ENCODE measurements at regions not wholly inside any gene's neighbourhood (a gene's known extent, or its start where the extent isn't known, plus 50 kb on each side); places are given as distances from the start of the nearest gene placed in this dataset.

GRCh38 chr4:58261526-58261925 lies 1151.3 kb upstream of the IGFBP7 start (continued):
- TF ChIP-seq MED8 (CRISPR knock-in tag; IDR thresholded peaks at IDR 0.05; ENCODE audit: insufficient replicate concordance) (no peak), ZNF460 (CRISPR knock-in tag; IDR thresholded peaks at IDR 0.05; ENCODE audit: borderline replicate concordance) (no peak), JUN (CRISPR knock-in tag; IDR thresholded peaks at IDR 0.05) (no peak), ZBTB26 (CRISPR knock-in tag; IDR thresholded peaks at IDR 0.05; ENCODE audit: borderline replicate concordance) (no peak), ZFYVE20 (CRISPR knock-in tag; IDR thresholded peaks at IDR 0.05; ENCODE audit: borderline replicate concordance, low read depth) (no peak), ATF2 (CRISPR knock-in tag; IDR thresholded peaks at IDR 0.05) (no peak), PLRG1 (conservative IDR thresholded peaks at IDR 0.05) (no peak), PHF20 (CRISPR knock-in tag; IDR thresholded peaks at IDR 0.05) (no peak), ZNF670 (CRISPR knock-in tag; IDR thresholded peaks at IDR 0.05; ENCODE audit: borderline replicate concordance) (no peak), ZNF251 (CRISPR knock-in tag; IDR thresholded peaks at IDR 0.05) (no peak)
- TF ChIP-seq, protein P1, sequence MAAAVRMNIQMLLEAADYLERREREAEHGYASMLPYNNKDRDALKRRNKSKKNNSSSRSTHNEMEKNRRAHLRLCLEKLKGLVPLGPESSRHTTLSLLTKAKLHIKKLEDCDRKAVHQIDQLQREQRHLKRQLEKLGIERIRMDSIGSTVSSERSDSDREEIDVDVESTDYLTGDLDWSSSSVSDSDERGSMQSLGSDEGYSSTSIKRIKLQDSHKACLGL (CRISPR knock-in tag; IDR thresholded peaks at IDR 0.05): no peak
- TF ChIP-seq, protein P2, sequence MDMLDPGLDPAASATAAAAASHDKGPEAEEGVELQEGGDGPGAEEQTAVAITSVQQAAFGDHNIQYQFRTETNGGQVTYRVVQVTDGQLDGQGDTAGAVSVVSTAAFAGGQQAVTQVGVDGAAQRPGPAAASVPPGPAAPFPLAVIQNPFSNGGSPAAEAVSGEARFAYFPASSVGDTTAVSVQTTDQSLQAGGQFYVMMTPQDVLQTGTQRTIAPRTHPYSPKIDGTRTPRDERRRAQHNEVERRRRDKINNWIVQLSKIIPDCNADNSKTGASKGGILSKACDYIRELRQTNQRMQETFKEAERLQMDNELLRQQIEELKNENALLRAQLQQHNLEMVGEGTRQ (IDR thresholded peaks at IDR 0.05; ENCODE audit: low read depth, low read length): no peak
- TF ChIP-seq, protein P2 (CRISPR knock-in tag; IDR thresholded peaks at IDR 0.05; ENCODE audit: borderline replicate concordance): no peak

Measured in HepG2 (cell line).